ENCODE measurements at regions not wholly inside any gene's neighbourhood (a gene's known extent, or its start where the extent isn't known, plus 50 kb on each side); places are given as distances from the start of the nearest gene placed in this dataset.
A peak's percentile ranks its signal among the peaks of the same experiment; 100 is the strongest.
"Not testable (repeated sequence)": the region's sequence is repeated elsewhere in the genome, so short reads cannot be mapped to it uniquely, and the experiment has no call there.

DNA sequence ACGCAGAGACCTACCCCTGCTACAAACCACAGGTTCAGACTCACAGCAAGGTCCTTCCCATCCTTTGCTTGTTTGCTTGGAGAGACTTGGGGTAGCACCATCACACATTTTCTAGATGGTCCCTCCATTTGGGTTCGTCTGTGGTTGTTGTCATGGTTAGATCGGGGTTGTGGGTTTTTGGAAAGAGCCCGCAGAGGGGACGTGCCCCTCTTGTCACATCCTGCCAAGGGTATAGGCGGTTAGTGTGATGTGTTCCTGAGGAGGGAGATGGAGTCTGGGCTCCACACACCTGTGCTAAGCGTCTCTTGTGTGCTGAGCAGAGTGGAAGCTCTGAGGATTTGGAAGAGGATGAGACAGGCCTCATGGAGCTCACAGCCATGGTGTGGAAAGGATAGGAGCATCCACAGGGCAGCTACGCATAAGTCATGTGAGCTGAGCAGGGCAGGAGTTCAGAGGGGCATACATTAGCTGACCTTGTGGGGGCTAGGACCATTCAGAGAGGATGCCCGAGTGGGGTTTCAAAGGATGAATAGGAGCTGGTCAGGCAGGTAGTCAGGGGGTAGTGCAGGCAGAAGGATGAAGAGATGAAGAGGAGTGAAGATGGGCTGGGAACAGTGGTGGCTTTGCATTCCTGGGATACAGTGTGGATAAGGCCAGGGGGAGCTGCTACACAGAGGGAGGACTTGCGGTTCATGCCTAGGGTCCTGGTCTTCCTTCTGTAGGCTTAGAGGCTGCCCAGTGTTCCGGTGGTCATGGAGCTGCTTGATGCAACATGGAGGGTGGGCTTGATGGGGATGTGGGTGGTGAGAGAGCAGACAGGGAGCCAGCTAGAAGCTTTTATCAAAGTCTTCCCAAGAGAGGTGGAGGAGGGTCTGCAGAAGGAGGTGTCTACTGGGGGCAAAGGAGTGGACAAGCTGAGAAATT, 62.9 kb downstream of the ACKR3 start:
- DNase-seq (ENCODE audit: low spot score), result no peak

DNA sequence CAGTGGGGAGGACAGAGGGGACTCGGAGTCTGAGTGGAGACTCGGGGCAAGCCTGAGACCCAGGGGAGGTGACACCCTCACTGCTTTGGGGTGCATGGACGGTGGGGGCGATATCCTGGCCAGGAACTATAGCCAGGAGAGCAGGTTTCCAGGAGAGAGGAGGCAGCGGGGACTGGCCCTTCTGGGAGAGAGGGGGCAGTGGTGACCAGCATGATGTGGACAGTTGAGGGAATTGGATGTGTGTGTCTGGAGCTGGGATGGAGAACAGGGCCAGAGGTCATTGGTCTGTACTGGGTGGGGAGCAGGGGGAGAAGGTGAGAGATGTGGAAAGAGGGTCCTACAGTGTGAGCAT, 63.6 kb downstream of the ACKR3 start:
- DNase-seq (ENCODE audit: low spot score), result no peak

DNA sequence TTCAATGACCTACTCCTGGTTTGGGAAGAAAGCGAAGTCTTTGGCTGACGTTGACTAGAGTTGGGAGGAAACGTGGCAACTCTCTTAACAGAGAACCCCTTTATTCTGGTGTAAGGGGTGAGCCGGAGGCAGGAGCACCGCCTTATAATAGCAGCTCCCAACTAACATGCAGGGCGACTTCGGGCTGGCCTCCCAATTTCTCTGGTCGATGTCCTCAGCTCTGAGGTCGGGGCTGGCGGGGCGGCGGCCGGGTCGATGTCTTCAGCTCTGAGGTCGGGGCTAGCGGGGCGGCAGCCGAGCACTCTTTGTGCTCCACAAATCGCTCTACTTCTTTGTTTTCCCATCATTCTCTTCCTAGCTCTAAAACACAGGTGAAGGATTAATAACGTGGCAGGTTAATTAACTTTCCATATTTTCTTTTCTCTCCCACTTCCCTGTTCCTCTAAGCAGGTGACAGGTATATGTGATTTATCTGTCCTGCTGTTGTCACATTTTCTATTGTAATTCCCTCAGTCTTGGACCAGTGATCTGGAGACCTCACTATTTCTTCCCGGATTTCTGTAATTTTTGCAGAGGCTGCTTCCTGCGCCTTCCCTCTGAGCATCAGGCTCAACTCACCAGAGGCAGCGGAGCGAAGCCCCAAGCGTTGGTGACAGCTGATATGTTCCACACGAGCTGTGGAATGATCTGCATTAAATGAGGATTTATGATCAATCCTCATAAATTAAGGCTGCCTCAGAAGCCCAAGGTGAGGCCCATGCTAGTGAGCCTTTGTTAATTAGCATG, 64.3 kb downstream of the ACKR3 start:
- peak; percentile 3 for DNase-seq (ENCODE audit: low spot score)

- no peak for DNase-seq (ENCODE audit: low spot score)
These were observed 66.6 kb downstream of the ACKR3 start for GRCh38 chr2:236636261-236636660.

DNA sequence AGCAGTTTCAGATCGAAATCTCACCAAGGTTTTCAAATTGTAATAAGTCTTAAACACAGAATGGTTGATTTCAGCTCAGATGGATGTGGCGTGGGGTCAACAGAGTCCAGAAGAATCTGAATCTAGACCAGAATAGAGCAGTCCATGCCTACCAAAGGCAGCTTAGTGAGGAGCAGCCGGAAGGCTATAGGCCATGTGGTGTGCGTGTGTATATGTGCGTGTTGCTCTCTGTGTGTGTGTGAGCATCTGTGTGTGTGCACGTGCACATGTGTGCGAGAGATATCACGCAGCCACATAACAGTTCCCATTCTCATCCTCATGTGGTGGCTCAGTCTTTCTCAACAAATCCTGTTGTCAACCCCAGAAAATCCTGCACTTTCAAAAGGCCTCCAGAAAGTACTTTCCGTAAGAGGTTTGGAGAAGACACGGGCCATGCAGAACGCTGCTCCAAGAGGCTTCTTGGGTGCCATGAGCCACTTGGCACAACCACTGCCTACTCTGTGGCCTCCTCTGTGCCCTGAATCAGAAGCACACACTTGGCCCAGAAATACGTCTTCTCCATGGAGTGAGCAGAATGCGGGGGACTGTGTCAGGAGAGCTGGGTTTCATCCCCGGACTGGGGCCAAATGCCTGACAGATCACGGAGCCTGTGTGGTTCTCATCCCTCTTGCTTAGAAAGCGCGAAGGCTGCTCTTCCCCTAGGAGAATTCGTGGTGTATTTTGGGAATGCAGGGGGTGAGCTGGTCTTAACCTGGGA, 67.3 kb downstream of the ACKR3 start:
- no peak for DNase-seq (ENCODE audit: low spot score)

DNA sequence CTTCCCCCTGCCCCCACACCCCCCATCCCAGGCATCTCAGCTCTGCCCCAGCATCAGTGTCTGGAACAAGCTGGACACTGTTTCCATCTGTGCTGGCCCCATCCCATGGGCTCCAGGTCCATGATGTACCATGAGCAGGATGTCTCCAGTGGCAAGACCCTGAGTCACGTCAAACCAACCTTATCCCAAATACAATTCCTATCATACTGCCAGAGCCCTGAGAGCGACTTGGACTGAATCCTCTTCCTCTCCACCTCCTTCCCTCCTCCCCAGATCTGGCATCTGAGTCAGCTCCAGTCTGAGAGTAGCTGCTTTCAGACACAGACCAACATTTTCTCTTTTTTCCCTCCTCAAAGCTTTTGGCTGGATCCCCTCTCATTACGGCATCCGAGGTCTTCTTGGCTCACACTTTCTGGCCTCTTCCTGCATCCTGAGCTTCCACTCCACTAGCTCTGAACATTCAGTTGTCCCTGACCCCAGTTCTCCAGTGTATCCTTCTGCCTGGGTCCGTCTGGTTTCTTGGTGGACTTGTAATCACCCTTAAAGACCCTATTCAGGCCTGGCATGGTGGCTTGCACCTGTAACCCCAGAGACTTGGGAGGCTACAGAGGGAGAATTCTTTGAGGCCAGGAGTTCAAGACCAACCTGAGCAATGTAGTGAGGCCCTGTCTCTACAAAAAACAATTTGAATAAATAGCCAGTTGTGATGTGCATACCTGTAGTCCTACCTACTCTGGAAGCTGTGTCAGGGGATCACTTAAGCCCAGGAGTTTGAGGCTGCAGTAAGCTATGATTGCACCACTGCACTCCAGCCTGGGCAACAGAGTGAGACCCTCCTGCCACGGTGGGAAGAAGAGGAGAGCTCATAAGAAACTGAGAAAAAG, 68.3 kb downstream of the ACKR3 start:
- no peak for DNase-seq (ENCODE audit: low spot score)

- no peak for DNase-seq (ENCODE audit: low spot score)
These were observed 69.1 kb downstream of the ACKR3 start for GRCh38 chr2:236638707-236639106.

- no peak for DNase-seq (ENCODE audit: low spot score)
These were observed 70.0 kb downstream of the ACKR3 start for GRCh38 chr2:236639461-236640235.

DNA sequence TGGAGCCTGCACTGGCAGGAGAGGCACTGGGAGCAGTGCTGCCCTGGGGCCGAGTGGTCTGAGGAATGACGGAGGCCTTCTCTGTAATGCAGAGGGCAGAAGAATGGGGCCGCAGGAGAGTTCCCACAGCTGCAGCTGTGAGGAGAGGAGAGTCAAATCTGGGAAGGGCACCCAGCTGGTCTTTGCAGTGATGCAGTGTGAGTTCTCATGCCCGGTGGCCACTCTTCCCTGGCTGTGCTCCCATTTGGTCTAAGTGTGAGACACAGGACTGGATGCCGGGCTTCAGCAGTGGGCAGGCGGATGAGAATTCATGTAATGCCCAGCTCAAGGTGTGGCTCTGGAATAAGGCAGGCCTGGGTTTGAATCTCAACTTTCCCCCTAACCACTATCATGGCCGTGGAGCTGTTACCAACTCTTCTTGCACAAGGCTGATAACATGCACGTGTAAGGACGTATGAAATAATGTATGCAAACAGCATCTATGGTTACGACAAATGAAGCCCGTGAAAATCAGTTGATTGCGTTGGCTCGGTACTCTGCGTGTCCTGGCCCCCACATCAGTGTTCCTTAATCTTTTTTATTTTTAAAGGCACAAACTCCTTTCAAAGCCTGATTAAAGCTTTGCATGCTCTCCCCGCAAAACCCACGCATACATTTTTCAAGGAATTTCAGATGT, 71.6 kb downstream of the ACKR3 start:
- DNase-seq (ENCODE audit: low spot score), result no peak

DNA sequence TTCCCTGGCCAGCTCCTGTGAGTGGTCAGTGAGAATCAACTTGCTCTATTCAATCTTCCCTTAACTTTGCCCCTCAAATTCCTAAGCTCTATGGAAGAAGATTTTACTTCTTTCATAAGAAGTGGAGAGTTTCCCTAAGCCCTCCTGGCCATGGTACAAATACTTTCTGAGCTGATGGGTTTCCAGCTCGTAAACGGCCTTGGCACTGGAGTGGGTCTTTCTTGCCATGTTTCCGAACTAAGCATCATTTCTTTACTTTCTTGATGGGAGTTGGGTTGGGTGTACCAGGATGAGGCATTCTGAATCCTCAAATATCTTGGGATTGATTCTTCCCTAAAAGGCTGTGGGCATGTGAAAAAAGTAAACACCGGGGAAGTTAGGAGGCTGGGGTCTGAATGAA, 72.5 kb downstream of the ACKR3 start:
- no peak for DNase-seq (ENCODE audit: low spot score)

GRCh38 chr2:236642584-236643291, 73.1 kb downstream of the ACKR3 start:
- DNase-seq (ENCODE audit: low spot score), result peak; percentile 92

DNA sequence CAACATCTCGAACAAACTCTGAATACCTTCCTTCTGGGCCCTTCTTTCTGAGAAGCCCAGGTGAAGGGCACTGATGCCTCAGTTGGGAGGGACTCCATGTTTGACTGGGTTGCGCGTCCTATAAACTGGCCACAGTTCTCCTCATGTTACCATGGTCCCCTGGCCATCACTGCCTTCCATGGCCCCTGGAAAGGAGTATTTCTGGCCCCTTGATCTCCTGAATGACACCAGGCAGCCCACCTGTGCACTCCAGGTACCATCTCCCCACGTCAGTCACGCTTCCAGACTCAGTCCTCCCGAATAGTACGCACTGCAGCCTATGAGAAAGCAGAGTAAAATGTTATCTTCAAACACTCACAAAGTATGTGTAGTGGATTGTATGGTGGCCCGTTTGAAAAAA, 73.9 kb downstream of the ACKR3 start:
- no peak for DNase-seq (ENCODE audit: low spot score)

DNA sequence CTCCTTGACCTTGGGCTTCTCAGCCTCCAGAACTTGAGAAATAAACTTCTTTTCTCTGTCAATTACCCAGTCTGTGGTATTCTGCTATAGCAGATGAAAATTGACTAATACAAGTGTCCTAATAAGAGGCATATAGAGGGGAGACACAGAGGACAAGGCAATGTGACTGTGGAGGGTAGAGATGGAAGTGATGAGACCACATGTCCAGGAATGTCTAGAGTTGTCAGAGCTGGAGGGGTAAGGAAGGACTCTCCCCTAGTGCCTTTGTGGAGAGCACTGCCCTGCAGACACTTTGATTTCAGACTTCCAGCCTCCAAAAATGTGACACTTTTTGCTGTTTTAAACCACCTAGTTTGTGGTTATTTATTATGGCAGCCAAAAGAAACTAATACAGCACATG, 74.4 kb downstream of the ACKR3 start:
- no peak for DNase-seq (ENCODE audit: low spot score)

DNA sequence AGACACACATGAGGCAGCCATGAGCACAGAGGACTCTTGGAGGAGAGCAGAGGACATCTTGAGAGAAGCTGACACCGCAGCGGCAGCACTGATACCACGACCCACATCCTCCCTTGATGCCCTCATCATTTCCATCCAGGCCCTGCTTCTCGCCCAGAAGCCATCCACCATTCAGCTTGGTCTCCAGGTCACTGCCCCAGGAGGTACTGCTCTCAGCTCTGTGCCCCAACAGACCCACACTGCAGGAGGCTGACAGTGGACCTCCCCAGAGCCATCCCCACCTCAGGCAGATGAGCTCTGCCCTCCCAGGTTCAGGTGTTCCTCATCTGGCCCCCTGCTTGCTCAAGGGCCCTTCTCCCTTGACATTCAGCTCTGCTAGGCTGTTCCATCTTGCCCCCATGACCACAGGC, 74.9 kb downstream of the ACKR3 start:
- no peak for DNase-seq (ENCODE audit: low spot score)

DNA sequence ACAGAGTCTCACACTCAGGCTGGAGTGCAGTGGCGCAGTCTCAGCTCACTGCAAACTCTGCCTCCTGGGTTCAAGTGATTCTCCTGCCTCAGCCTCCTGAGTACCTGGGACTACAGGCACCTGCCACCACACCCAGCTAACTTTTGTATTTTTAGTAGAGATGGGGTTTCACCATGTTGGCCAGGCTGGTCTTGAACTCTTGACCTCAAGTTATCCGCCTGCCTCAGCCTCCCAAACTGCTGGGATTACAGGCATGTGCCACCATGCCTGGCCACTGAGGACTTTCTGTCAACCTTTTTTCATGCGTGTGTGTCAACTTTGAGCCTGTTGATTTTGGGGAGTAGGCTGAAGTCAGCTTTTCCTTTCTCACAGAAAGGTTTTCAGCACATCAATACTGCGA, 75.5 kb downstream of the ACKR3 start:
- not testable (repeated sequence) for DNase-seq (ENCODE audit: low spot score)

- no peak for DNase-seq (ENCODE audit: low spot score)
These were observed 76.8 kb downstream of the ACKR3 start for GRCh38 chr2:236646441-236646840.

- DNase-seq (ENCODE audit: low spot score), result no peak
These were observed 77.2 kb downstream of the ACKR3 start for GRCh38 chr2:236646871-236647270.

DNA sequence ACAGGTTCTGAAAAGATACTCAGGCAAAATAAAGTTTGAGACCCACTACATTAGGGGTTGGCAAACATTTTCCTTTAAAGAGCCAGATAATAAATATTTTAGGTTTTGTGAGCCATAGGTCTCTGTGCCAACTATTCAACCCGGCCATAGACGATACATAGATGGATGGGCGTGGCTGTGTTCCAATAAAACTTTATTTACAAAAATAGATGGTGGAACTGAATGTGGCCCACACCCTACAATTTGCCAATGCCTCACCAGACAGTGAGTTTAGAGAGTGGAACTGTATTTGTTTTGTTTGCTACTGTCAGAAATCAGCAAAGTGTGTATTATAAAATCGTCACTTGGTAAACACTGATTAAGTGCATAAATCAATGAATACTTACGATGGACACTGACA, 78.0 kb downstream of the ACKR3 start:
- no peak for DNase-seq (ENCODE audit: low spot score)

GRCh38 chr2:236653863-236654262, 84.2 kb downstream of the ACKR3 start:
- no peak for DNase-seq (ENCODE audit: low spot score)

- DNase-seq (ENCODE audit: low spot score), result no peak
These were observed 84.9 kb downstream of the ACKR3 start for GRCh38 chr2:236654496-236654895.
